ENCODE measurements at regions not wholly inside any gene's neighbourhood (a gene's known extent, or its start where the extent isn't known, plus 50 kb on each side); places are given as distances from the start of the nearest gene placed in this dataset.

DNA sequence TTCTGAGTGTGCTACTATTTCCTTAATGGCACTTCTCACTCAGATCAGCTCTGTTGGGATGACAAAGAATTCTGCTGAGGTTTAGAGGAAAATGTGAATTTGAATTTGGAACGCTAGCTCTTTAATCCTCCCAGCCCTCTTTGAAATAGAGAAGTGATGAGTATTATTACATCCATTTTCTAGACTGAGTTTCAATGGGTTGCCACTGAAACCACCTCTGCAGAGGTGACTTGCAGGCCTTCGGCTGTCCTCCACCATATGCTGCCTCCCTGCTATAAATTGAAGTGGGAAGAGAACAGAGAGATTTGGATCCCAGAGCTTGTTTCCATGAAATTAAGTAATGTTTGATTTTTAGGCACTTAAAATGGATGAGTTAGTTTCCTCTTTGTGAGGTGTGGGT, 363.2 kb upstream of the SNX7 start:
- TF ChIP-seq CTCF (IDR thresholded peaks at IDR 0.05) (no peak), POLR2A (IDR thresholded peaks at IDR 0.05) (no peak)
